HL-60 (cell line): ENCODE measurements at regions not wholly inside any gene's neighbourhood (a gene's known extent, or its start where the extent isn't known, plus 50 kb on each side); places are given as distances from the start of the nearest gene placed in this dataset.

ENCODE experiments used
- DNase-seq, 2 experiments: peaks; one replicate each; pipeline ENCODE4 v3.0.0-alpha.2; 2010 to 2020; ENCODE audit warnings: low read depth in 1 of 2, low spot score in 1 of 2
- H3K27ac ChIP-seq: fragments of 250-450 bp; sonication (Bioruptor Pico); replicated peaks from 2 replicates; pipeline ENCODE4 v1.5.1; 2020; ENCODE audit warnings: mild to moderate bottlenecking, moderate library complexity
- H3K27me3 ChIP-seq: fragments of 250-450 bp; sonication (Bioruptor Pico); 2 replicates; pipeline ENCODE4 v1.5.1; 2021; ENCODE audit warnings: mild to moderate bottlenecking, moderate library complexity; ENCODE audit not compliant: insufficient read depth, poor library complexity, severe bottlenecking
- H3K4me3 ChIP-seq: replicated peaks from 2 replicates; pipeline ENCODE4 v1.5.1; 2011; ENCODE audit warnings: mild to moderate bottlenecking, control low read depth, low read length; ENCODE audit not compliant: insufficient read depth
- CTCF ChIP-seq: IDR thresholded peaks from one replicate; pipeline ENCODE4 v1.5.1; 2011; ENCODE audit warnings: low read length, control low read depth, inconsistent platforms; ENCODE audit not compliant: insufficient read depth
- GABPA ChIP-seq: IDR thresholded peaks from 2 replicates; pipeline ENCODE4 v1.6.1; 2012; ENCODE audit warnings: low read depth
- POLR2AphosphoS5 ChIP-seq: IDR thresholded peaks from 2 replicates; pipeline ENCODE4 v1.6.1; 2012; ENCODE audit warnings: low read depth
- REST ChIP-seq: IDR thresholded peaks from 2 replicates; pipeline ENCODE4 v1.6.1; 2012; ENCODE audit warnings: low read depth; ENCODE audit not compliant: insufficient replicate concordance
- SPI1 ChIP-seq: IDR thresholded peaks from 2 replicates; pipeline ENCODE4 v1.6.1; 2012; ENCODE audit warnings: low read depth, mild to moderate bottlenecking, borderline replicate concordance

- H3K4me3 ChIP-seq, result no peak overlapping the region
- no peak for DNase-seq
- TF ChIP-seq POLR2AphosphoS5, result no peak
- TF ChIP-seq SPI1, result no peak
- TF ChIP-seq REST, result no peak
- no peak for TF ChIP-seq GABPA
- no peak for TF ChIP-seq CTCF
- H3K27me3 ChIP-seq, result no peaks in the 10 kb centered on the region
- no peak overlapping the region for H3K27ac ChIP-seq
Observed at GRCh38 chr9:75395336-75395735, 307.0 kb downstream of the OSTF1 start.

- TF ChIP-seq REST, result no peak
- TF ChIP-seq SPI1, result no peak
- no peak for TF ChIP-seq GABPA
- no peak for DNase-seq
- Histone ChIP-seq H3K27me3 (no peaks in the 10 kb centered on the region), H3K27ac (no peak overlapping the region), H3K4me3 (no peak overlapping the region)
Observed at GRCh38 chr9:75397836-75398235, 309.5 kb downstream of the OSTF1 start.

GRCh38 chr9:75408391-75408790 is 320.1 kb downstream of the OSTF1 start:
- no peak for DNase-seq

More at GRCh38 chr9:75408391-75408790, 320.1 kb downstream of the OSTF1 start:
- no peaks in the 10 kb centered on the region for H3K27me3 ChIP-seq
- no peak overlapping the region for H3K4me3 ChIP-seq
- H3K27ac ChIP-seq, result no peak overlapping the region
- TF ChIP-seq SPI1 (no peak), REST (no peak), GABPA (no peak), POLR2AphosphoS5 (no peak), CTCF (no peak)
